HG03025 (cell line): ENCODE measurements at regions not wholly inside any gene's neighbourhood (a gene's known extent, or its start where the extent isn't known, plus 50 kb on each side); places are given as distances from the start of the nearest gene placed in this dataset.

Experiments used
- ATAC-seq: cut with Tn5 transposase; IDR thresholded peaks from one replicate; pipeline ENCODE4 v1.9.1; 2021; ENCODE audit warnings: mild to moderate bottlenecking, moderate library complexity; ENCODE audit not compliant: unreplicated experiment, low FRiP score

DNA sequence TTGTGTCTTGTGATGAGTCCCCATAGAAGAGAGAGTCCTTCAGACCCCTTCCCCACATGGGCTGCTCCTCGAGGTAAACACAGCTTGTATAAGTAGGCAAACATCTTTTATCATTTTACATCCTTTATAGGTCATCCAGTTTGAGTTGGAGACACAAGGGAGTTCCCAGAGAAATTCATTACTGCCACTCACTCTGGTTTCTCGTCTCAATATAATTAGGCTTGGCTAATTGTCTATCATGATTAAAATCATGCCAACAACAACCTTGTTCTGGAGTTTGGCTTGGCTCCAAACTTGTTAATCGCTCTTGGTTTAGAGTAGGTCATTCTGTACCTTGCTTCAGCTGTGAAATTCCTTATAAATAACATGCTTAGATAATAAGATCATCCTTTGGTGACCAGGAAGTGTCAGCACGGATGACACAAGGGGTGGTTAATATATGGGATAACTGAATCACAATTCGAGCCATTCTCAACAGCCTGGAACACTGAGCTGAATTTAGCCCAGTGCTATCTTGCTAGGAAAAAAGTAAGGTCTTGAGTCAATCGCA, 70.7 kb upstream of the DAB1 start:
- ATAC-seq = no peak

GRCh38 chr1:57492586-57493226, 68.8 kb upstream of the DAB1 start:
- ATAC-seq = no peak

- no peak for ATAC-seq
Observed at GRCh38 chr1:57489358-57490036, 65.6 kb upstream of the DAB1 start.

DNA sequence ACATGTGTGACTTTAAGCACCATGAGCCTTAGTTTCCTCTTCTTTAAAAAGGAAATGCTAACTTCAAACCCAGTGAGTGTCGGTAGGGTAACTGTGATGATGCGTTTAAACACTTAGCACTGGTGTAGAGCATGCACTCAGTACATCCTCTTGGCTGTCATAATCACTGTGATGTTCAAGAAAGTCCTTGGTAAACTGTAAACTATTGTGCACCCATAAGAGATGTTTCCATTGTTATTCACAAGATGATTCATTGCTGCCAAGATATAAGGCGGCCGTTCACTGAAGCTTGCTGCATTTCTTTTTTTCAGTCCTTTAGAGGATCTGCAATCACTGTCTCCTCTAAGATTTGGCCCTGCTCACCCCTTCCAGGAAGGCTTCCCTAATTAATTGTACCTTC, 61.8 kb upstream of the DAB1 start:
- ATAC-seq = no peak

GRCh38 chr1:57483954-57484353, 60.1 kb upstream of the DAB1 start:
- ATAC-seq = no peak

DNA sequence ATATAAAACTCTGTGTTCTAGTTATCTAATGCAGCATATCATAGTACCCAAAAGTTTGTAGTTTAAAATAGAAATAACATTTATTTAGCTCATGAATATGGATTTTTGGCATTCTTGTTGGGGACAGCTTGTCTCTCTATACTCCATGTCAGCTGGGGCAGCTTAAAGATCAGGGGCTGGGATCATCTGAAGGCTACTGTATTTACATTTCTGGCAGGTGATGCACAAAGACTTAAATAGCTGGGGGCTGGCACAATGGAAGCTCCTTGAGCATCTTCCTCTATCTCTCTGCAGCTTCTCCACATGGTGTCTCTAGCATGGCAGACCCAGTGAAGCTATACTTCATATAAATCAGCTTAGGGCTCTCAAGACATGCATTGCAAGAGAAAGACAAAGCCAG, 55.6 kb upstream of the DAB1 start:
- ATAC-seq = no peak

- ATAC-seq = no peak
Observed at GRCh38 chr1:57475366-57475765, 51.5 kb upstream of the DAB1 start.

DNA sequence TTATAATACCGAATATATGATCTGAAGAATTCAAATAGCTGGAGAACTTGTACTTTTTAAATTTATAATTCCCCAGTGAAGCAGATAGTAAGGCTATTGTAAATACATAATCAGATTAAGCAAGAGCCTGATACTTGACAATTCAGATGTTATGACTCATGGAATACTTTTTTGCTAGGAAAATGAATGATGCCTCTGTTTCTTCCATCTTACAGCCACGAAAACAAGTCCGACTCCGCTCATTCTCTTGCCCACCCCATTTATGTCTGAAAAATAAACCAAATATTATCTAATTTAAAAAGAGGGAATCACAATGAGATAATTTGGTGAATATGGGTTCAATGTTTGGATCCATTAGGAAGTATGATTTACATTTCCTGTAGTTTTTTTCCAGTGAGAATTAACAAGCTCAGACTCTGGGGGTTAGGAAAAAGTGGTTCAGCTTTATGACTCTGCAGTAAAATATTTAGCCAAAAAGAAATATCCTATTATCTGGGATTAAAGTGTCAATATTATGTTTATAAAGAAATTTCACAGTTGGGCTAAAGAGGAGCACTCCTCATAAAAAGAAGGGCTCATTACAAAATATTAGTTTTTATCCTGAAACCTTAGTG, 50.4 kb upstream of the DAB1 start:
- ATAC-seq = no peak
